HCT116 (cell line): ENCODE measurements at regions not wholly inside any gene's neighbourhood (a gene's known extent, or its start where the extent isn't known, plus 50 kb on each side); places are given as distances from the start of the nearest gene placed in this dataset.

Experiments
- ATAC-seq: fragments of 200-7000 bp; cut with Tn5 transposase; 2 replicates; pipeline ENCODE4 v1.9.1; 2020; ENCODE audit warnings: mild to moderate bottlenecking, moderate library complexity
- BruUV-seq: library from RNA; stranded (reverse); fragments of 400-500 nt; replicated peaks from 2 replicates; lab custom pipeline; 2021; lab: Mats Ljungman, UMichigan
- CTCF ChIA-PET: fragments of 300-600 bp; sonication (Branson Sonifier 250); formaldehyde crosslinking; loops from one replicate; lab custom pipeline; 2021; ENCODE audit warnings: antibody characterized with exemption; lab: Charles Lee
- POLR2A ChIA-PET: fragments of 300-600, 350-600 bp; sonication (Branson Sonifier 250); formaldehyde crosslinking; loops from one replicate; lab custom pipeline; 2021; ENCODE audit warnings: antibody characterized with exemption; lab: Charles Lee
- RAD21 ChIA-PET, 2 experiments: fragments of 300-600 bp; sonication (Branson Sonifier 250); formaldehyde crosslinking; loops; one replicate each; lab custom pipeline; 2023; ENCODE audit warnings: low total read pairs in 2 of 2; ENCODE audit not compliant: uncharacterized antibody in 2 of 2, unreplicated experiment in 2 of 2, low non-redundant PET in 1 of 2; lab: Charles Lee
- DNase-seq: peaks from one replicate; pipeline ENCODE4 v3.0.0-alpha.2; 2010; ENCODE audit warnings: low read depth, low spot score
- H2AFZ ChIP-seq: fragments of 200-600 bp; shearing (Covaris generic), sonication (generic); 2 replicates; pipeline ENCODE4 v1.6.1; 2017; ENCODE audit warnings: low read depth, mixed run types, mixed read lengths, antibody characterized with exemption, low read length; ENCODE audit not compliant: poor library complexity, severe bottlenecking
- H3K27ac ChIP-seq: 2 replicates; pipeline ENCODE4 v1.5.1; 2012; ENCODE audit warnings: low read depth, low read length
- H3K27me3 ChIP-seq: fragments of 200-600 bp; sonication (generic); 2 replicates; pipeline ENCODE4 v1.6.1; 2016; ENCODE audit warnings: mixed run types, low read length, mixed read lengths; ENCODE audit not compliant: insufficient read depth
- H3K36me3 ChIP-seq, 2 experiments: fragments of 200-500 bp in 1 of 2; fragments of 200-600 bp in 1 of 2; sonication (Bioruptor generic) in 1 of 2; sonication (generic) in 1 of 2; 2 replicates each; pipeline versions ENCODE4 v1.5.1 to v1.6.1; 2014 to 2016; ENCODE audit warnings: low read length in 2 of 2, inconsistent platforms in 1 of 2, mixed read lengths in 1 of 2, mixed run types in 1 of 2; ENCODE audit not compliant: insufficient read depth in 2 of 2, control insufficient read depth in 1 of 2
- H3K4me1 ChIP-seq, 2 experiments: fragments of 200-600 bp in 1 of 2; sonication (generic) in 1 of 2; 2 replicates each; pipeline versions ENCODE4 v1.5.1 to v1.6.1; 2012 to 2017; ENCODE audit warnings: low read length in 2 of 2, inconsistent platforms in 1 of 2, mild to moderate bottlenecking in 1 of 2, mixed read lengths in 1 of 2, mixed run types in 1 of 2, moderate library complexity in 1 of 2; ENCODE audit not compliant: insufficient read depth in 2 of 2, control insufficient read depth in 1 of 2
- H3K4me2 ChIP-seq: fragments of 200-600 bp; sonication (generic); 2 replicates; pipeline ENCODE4 v1.6.1; 2017; ENCODE audit warnings: mixed run types, low read length, mixed read lengths
- H3K4me3 ChIP-seq, 2 experiments: fragments of 200-600 bp in 1 of 2; sonication (generic) in 1 of 2; replicated peaks in 1 of 2; 2 replicates each; pipeline ENCODE4 v1.5.1; 2011 to 2016; ENCODE audit warnings: low read length in 2 of 2, control low read depth in 1 of 2, low read depth in 1 of 2, mild to moderate bottlenecking in 1 of 2, mixed read lengths in 1 of 2, mixed run types in 1 of 2
- H3K79me2 ChIP-seq: fragments of 200-600 bp; sonication (generic); 2 replicates; pipeline ENCODE4 v1.6.1; 2017; ENCODE audit warnings: mild to moderate bottlenecking, mixed run types, low read length, moderate library complexity, mixed read lengths; ENCODE audit not compliant: insufficient read depth
- H3K9ac ChIP-seq: fragments of 200-600 bp; sonication (generic); 2 replicates; pipeline ENCODE4 v1.6.1; 2016; ENCODE audit warnings: low read length, mixed read lengths
- H3K9me2 ChIP-seq: fragments of 200-600 bp; sonication (generic), shearing (Covaris generic); 2 replicates; pipeline ENCODE4 v1.6.1; 2017; ENCODE audit warnings: mixed run types, mild to moderate bottlenecking, moderate library complexity; ENCODE audit not compliant: insufficient read depth
- H3K9me3 ChIP-seq, 2 experiments: fragments of 200-500 bp in 1 of 2; fragments of 200-600 bp in 1 of 2; sonication (Bioruptor generic) in 1 of 2; sonication (generic) in 1 of 2; 2 replicates each; pipeline ENCODE4 v1.6.1; 2014 to 2017; ENCODE audit warnings: low read length in 2 of 2, mixed read lengths in 2 of 2, inconsistent platforms in 1 of 2, low read depth in 1 of 2, mild to moderate bottlenecking in 1 of 2, mixed run types in 1 of 2, moderate library complexity in 1 of 2; ENCODE audit not compliant: control insufficient read depth in 1 of 2, insufficient read depth in 1 of 2
- H4K20me1 ChIP-seq: fragments of 200-600 bp; sonication (generic), shearing (Covaris generic); 2 replicates; pipeline ENCODE4 v1.6.1; 2017; ENCODE audit warnings: mixed run types, mild to moderate bottlenecking, moderate library complexity; ENCODE audit not compliant: insufficient read depth
- CBX3 ChIP-seq: IDR thresholded peaks from 2 replicates; pipeline ENCODE4 v1.6.1; 2012; ENCODE audit warnings: low read depth
- EGR1 ChIP-seq: IDR thresholded peaks from 2 replicates; pipeline ENCODE4 v1.6.1; 2012; ENCODE audit warnings: low read depth
- EZH2 ChIP-seq: fragments of 200-600 bp; sonication (generic); IDR thresholded peaks from 2 replicates; pipeline ENCODE4 v1.6.1; 2017; ENCODE audit warnings: antibody characterized with exemption, mixed run types
- JUND ChIP-seq: IDR thresholded peaks from 2 replicates; pipeline ENCODE4 v1.6.1; 2012
- SP1 ChIP-seq: IDR thresholded peaks from 2 replicates; pipeline ENCODE4 v1.6.1; 2012; ENCODE audit warnings: low read depth
- SRF ChIP-seq: IDR thresholded peaks from 2 replicates; pipeline ENCODE4 v1.6.1; 2012; ENCODE audit warnings: low read depth
- YY1 ChIP-seq: IDR thresholded peaks from 2 replicates; pipeline ENCODE4 v1.6.1; 2011; ENCODE audit warnings: low read length, low read depth, moderate library complexity, mild to moderate bottlenecking; ENCODE audit not compliant: insufficient replicate concordance; ENCODE audit errors: extremely low read depth
- ZFX ChIP-seq: fragments of 450-650 bp; IDR thresholded peaks from 2 replicates; pipeline ENCODE4 v1.6.1; 2017
- intact Hi-C: fragments of 100-400 bp; cut with micrococcal nuclease; formaldehyde crosslinking; loops from 2 replicates; pipeline ENCODE4 v1.10.0; 2022
- TF ChIP-seq, protein P1 (sequence below): IDR thresholded peaks from 2 replicates; pipeline ENCODE4 v1.6.1; 2011; ENCODE audit warnings: mild to moderate bottlenecking, low read length, moderate library complexity; ENCODE audit not compliant: insufficient replicate concordance; ENCODE audit errors: extremely low read depth
- TF ChIP-seq, protein P2 (sequence below): IDR thresholded peaks from 2 replicates; pipeline ENCODE4 v1.6.1; 2012

DNA sequence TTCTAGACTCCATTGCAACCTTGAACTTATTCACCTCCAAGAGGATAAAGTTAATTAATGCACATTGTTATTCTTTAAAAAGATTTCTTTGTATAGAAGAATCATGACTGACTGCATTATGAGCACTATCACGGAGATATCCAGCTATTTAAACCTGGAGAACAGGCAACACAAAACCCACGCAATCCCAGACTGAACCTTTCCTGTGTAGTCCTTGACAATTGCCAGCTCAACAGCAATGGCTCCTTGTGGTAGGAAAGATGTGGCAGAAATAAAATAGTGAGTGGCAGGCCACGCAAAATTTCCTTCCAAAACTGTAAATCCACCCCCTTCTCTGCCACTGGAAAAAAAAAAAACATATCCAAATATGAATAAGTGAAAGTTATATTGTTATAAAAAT lies 573.7 kb downstream of the EPHB1 start:
- Histone ChIP-seq H3K9me3 (no peaks in the 10 kb centered on the region), H3K9me2 (no peaks in the 10 kb centered on the region), H2AFZ (no peak overlapping the region), H3K79me2 (no peaks in the 10 kb centered on the region), H3K4me1 (no peaks in the 10 kb centered on the region), H3K4me3 (no peak overlapping the region), H3K27me3 (peaks cover 47% of the 10 kb centered on the region), H3K9ac (no peak overlapping the region), H3K27ac (no peak overlapping the region), H3K36me3 (no peaks in the 10 kb centered on the region), H4K20me1 (no peaks in the 10 kb centered on the region), H3K4me2 (no peak overlapping the region)
- POLR2A ChIA-PET: no interaction called here
- no TSS peak for BruUV-seq
- TF ChIP-seq CBX3 (no peak), EGR1 (no peak)
- DNase-seq (no peak), ATAC-seq (no peak)
- intact Hi-C loops: no loop called here
- RAD21 ChIA-PET: no interaction called here
- CTCF ChIA-PET: no interaction called here

DNA sequence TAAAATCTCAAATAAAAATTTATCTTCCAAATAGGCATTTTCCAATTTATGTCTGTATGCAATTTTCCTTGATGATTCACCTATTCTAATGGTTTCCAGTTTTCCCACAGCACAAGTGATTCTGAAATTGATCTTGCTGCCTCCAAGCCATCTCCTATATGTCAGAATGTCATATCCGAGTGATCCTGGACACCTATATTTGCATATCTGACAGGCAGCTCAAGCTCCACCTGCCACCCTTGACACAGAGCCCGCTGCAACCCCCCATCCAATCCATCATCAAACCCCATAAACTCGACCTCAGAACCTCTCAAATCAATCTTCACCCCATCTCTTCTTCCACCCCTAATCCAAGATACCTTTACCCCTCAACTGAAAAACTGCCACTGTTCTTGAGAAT lies 579.5 kb downstream of the EPHB1 start:
- TF ChIP-seq YY1 (no peak), CBX3 (no peak), SRF (no peak), JUND (no peak), SP1 (no peak), ZFX (no peak), EZH2 (no peak)
- TF ChIP-seq, protein P1, sequence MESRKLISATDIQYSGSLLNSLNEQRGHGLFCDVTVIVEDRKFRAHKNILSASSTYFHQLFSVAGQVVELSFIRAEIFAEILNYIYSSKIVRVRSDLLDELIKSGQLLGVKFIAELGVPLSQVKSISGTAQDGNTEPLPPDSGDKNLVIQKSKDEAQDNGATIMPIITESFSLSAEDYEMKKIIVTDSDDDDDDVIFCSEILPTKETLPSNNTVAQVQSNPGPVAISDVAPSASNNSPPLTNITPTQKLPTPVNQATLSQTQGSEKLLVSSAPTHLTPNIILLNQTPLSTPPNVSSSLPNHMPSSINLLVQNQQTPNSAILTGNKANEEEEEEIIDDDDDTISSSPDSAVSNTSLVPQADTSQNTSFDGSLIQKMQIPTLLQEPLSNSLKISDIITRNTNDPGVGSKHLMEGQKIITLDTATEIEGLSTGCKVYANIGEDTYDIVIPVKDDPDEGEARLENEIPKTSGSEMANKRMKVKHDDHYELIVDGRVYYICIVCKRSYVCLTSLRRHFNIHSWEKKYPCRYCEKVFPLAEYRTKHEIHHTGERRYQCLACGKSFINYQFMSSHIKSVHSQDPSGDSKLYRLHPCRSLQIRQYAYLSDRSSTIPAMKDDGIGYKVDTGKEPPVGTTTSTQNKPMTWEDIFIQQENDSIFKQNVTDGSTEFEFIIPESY: no peak
- TF ChIP-seq, protein P2, sequence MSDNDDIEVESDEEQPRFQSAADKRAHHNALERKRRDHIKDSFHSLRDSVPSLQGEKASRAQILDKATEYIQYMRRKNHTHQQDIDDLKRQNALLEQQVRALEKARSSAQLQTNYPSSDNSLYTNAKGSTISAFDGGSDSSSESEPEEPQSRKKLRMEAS: no peak
- ChIA-PET RAD21 (no interaction called here), POLR2A (no interaction called here), CTCF (no interaction called here)
- H3K4me1 ChIP-seq: no peaks in the 10 kb centered on the region
- no peak overlapping the region for H3K4me2 ChIP-seq
- H3K79me2 ChIP-seq: no peaks in the 10 kb centered on the region
- no peak overlapping the region for H3K4me3 ChIP-seq
- DNase-seq (no peak), ATAC-seq (no peak)
- intact Hi-C loops: no loop called here
- H3K9me3 ChIP-seq: no peaks in the 10 kb centered on the region
- H3K36me3 ChIP-seq: no peaks in the 10 kb centered on the region
- no peak overlapping the region for H2AFZ ChIP-seq
- BruUV-seq: no TSS peak
- H3K9ac ChIP-seq: no peak overlapping the region
- no peak overlapping the region for H3K27ac ChIP-seq
- H4K20me1 ChIP-seq: no peaks in the 10 kb centered on the region
- H3K9me2 ChIP-seq: no peaks in the 10 kb centered on the region
- H3K27me3 ChIP-seq: peaks cover 30% of the 10 kb centered on the region
